ENCODE measurements at regions not wholly inside any gene's neighbourhood (a gene's known extent, or its start where the extent isn't known, plus 50 kb on each side); places are given as distances from the start of the nearest gene placed in this dataset.
A peak's percentile ranks its signal among the peaks of the same experiment; 100 is the strongest.

DNA sequence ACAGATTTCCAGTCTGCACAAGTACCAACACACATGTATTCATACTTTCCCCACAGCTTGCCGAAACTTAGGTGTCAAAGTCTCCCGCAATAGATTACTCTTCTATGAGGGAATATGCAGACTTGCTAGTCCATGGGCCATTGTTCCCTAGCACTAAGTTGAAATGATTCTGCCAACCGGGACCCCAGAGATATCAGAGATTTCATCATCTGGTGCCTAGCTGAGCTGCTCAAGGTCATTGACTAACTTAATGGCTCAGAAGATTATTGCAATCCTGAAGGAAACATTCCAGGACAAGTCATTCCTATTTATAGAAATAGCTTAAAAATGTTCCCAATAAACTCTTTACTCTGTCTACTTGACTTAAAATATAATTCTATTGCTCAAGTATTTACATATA lies 202.6 kb downstream of the PIK3R1 start:
- WGBS, 2 donors, result 59 to 60% methylated on average over 3 of the region's 3 CpGs
- TF ChIP-seq POLR2A (IDR thresholded peaks at IDR 0.05), result no peak
- TF ChIP-seq, protein P1, sequence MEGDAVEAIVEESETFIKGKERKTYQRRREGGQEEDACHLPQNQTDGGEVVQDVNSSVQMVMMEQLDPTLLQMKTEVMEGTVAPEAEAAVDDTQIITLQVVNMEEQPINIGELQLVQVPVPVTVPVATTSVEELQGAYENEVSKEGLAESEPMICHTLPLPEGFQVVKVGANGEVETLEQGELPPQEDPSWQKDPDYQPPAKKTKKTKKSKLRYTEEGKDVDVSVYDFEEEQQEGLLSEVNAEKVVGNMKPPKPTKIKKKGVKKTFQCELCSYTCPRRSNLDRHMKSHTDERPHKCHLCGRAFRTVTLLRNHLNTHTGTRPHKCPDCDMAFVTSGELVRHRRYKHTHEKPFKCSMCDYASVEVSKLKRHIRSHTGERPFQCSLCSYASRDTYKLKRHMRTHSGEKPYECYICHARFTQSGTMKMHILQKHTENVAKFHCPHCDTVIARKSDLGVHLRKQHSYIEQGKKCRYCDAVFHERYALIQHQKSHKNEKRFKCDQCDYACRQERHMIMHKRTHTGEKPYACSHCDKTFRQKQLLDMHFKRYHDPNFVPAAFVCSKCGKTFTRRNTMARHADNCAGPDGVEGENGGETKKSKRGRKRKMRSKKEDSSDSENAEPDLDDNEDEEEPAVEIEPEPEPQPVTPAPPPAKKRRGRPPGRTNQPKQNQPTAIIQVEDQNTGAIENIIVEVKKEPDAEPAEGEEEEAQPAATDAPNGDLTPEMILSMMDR (IDR thresholded peaks at IDR 0.05), result no peak
- DNase-seq (ENCODE audit: low spot score in 2 of 2), result no peak
- intact Hi-C loops (cut with DNase I; ENCODE audit: low total_unique reads), result no loop called here
- no peak overlapping the region for H3K4me3 ChIP-seq (ENCODE audit: low read depth, poor library complexity, severe bottlenecking)

GRCh38 chr5:68418680-68419079 lies 203.1 kb downstream of the PIK3R1 start:
- intact Hi-C loops (cut with DNase I; ENCODE audit: low total_unique reads), result no loop called here
- DNase-seq (ENCODE audit: low spot score in 2 of 2), result no peak
- no peak overlapping the region for H3K4me3 ChIP-seq (ENCODE audit: low read depth, poor library complexity, severe bottlenecking)
- WGBS, 2 donors, result 89% methylated on average over 3 of the region's 3 CpGs
- no peak for TF ChIP-seq POLR2A (IDR thresholded peaks at IDR 0.05)
- TF ChIP-seq, protein P1 (IDR thresholded peaks at IDR 0.05), result no peak

DNA sequence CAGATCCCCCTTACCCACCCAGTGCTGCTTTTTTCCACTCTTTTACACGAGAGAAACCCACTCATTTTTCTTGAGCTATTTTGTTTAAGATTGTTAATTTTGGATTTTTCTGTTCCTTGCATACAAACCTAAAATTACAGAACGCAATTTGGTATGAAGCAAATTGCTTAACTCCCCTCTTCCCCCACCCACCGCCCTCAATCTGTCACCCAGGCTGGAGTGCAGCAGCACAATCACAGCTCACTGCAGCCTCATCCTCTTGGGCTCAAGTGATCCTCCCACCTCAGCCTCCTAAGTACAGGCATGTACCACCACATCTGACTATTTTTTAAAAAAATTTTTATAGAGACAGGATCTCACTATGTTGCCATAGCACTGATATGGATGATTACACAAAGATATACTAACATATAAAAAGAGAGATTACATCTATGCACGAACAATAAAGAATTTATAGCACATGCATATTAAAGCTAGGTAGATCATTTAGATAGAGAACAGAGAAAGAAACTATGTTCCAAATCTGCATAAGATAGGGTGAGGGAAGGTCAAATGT lies 203.6 kb downstream of the PIK3R1 start:
- DNase-seq (ENCODE audit: low spot score in 2 of 2), result no peak
- H3K4me3 ChIP-seq (ENCODE audit: low read depth, poor library complexity, severe bottlenecking), result no peak overlapping the region
- WGBS, 2 donors, result 78 to 87% methylated on average over 4 of the region's 4 CpGs
- intact Hi-C loops (cut with DNase I; ENCODE audit: low total_unique reads), result no loop called here
- TF ChIP-seq, protein P1 (IDR thresholded peaks at IDR 0.05), result no peak
- TF ChIP-seq POLR2A (IDR thresholded peaks at IDR 0.05), result no peak

DNA sequence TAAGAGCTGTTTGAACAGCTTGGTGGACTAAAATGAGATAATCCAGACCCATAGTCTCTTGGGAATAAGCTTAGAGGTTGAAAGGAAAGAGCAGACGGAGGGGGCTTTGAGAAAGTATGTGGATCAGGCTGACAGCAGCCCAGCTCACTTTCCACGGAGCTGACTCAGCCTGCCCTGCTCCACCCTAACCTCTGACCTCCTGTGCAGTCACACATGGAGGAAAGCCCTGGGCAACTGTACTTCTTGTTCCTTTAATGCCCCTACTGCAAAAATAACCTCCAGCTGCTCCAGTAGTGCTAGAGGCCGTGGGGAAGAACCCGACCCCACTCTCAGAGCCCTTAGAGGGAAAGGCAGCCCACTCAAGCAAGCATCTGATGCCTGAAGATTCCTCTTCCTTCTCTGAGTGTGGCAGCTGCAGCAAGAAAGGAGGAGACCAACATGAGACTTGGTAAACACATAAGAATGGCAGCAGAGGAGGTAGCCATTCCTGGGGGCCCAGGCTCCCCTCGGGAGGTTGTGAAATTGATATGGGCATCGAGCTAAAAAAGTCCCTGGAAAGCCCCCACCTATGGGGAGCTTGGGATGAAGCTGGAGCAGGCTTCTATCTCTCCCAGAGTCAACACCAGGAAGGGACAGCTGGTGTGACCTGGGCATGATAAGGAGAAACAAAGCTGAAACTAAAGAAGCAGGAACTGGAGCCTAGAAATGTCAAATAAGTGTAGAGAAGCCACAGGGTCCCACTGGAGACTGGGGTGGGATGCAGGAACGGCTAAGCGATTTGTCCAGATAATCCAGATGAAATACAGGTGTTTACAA lies 204.3 kb downstream of the PIK3R1 start:
- no peak for TF ChIP-seq POLR2A (IDR thresholded peaks at IDR 0.05)
- TF ChIP-seq, protein P1 (IDR thresholded peaks at IDR 0.05), result no peak
- H3K4me3 ChIP-seq (ENCODE audit: low read depth, poor library complexity, severe bottlenecking), result no peak overlapping the region
- intact Hi-C loops (cut with DNase I; ENCODE audit: low total_unique reads), result no loop called here
- DNase-seq (ENCODE audit: low spot score in 2 of 2), result no peak
- WGBS, 2 donors, result 62 to 64% methylated on average over 8 of the region's 8 CpGs

DNA sequence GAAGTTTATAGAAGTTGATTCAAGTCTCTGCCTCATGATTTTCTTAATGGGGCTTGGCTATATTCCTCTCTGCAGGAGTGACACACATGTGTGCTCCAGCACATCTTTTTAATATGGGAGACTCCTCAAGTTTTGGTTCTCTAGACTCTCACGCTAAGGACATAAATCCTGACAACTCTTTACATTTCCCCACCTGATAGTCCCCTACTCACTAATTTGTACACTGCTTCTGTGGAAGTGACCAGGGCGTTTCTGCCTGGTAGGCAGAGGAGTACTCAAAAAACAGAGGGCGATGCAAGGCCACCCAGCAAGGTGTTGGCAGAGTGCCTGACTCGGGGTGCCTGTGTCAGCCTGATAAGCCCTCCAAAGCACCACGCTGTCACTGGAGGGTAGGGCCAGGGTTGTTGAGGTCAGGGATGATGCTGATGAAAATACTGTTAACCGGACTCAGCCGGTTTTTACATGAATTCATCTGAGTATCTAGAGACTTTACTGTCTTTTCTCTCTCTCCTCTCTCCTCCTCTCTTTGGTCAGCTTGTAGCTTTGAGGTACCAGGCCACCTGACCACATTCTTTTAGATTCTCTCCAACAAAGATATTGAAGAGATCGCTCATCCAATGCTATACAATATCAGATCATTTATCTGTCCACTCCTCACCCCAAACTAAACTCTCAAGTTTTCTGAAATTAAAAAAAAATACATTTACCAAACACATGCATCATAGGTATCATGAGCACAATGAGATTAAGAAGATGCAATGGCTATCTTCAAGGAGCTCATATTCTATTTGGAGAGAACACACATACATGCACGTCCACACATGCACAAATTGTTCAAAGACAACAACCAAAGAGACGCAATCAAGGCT lies 205.2 kb downstream of the PIK3R1 start:
- H3K4me3 ChIP-seq (ENCODE audit: low read depth, poor library complexity, severe bottlenecking), result no peak overlapping the region
- whole genome bisulfite sequencing, 2 donors, result 82 to 83% methylated on average over 10 of the region's 10 CpGs
- intact Hi-C loops (cut with DNase I; ENCODE audit: low total_unique reads), result no loop called here
- peak in 1 of 2 donors; percentile 32 for DNase-seq (ENCODE audit: low spot score in 2 of 2)
- no peak for TF ChIP-seq POLR2A (IDR thresholded peaks at IDR 0.05)
- TF ChIP-seq, protein P1 (IDR thresholded peaks at IDR 0.05), result no peak

All from lower leg skin (tissue), 4 donors.